ENCODE measurements at regions not wholly inside any gene's neighbourhood (a gene's known extent, or its start where the extent isn't known, plus 50 kb on each side); places are given as distances from the start of the nearest gene placed in this dataset.
"Not testable (repeated sequence)": the region's sequence is repeated elsewhere in the genome, so short reads cannot be mapped to it uniquely, and the experiment has no call there.

DNA sequence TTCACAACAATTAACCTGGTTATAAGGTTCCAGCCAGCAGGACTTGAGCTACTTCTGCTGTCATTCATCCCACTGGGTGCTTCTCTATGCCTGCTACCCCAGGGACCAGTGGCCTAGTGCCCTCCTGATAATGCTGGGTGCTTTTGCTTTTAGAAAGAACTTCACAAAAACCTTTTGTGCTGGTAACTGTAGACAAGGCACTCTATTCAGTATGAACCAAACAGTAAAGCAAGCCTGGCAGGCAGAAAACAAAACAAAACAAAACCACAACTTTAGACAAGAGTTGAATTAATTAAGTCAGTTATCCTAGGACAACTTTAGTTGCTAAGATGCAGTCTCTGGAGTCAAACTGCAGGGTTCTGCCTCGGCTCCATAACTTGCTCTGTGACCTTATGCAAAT is 61.9 kb upstream of the ADGRL2 start:
- DNase-seq = no peak

DNA sequence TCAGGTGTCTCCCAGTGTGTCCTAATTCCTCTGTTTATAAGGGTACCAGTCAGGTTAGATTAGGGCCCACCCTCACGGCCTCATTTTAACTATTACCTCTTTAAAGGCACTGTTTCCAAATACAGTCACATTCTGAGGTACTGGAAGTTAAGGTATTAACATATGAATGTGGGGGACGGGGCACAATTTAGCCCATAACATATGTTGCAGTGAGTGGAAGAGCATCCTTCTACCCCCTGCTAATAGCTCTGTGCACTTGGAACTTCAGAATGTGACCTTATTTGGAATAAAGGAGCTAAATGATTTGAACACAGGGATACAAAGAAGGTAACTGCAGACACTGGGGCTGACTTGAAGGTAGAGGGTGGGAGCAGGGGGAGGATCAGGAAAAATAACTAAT is 67.3 kb upstream of the ADGRL2 start:
- no peak for DNase-seq

DNA sequence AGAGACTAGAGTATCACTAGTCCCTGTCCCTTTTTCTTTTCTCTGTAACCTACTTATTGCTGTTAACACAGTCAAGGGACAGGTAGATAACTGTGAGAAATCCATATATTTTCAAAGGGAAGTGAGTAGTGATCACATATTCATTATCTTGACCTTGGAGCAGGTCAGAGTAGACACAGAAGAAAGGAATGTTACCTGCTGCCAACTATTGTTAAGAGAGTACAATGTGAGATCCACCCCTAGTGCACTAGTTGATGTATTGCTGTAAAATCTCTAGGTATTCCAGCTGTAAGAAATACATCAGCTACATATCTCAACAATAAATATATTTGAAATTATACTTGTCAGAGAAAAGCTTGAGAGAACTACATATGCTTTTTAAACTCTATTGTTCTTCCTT is 68.7 kb upstream of the ADGRL2 start:
- DNase-seq = no peak

DNA sequence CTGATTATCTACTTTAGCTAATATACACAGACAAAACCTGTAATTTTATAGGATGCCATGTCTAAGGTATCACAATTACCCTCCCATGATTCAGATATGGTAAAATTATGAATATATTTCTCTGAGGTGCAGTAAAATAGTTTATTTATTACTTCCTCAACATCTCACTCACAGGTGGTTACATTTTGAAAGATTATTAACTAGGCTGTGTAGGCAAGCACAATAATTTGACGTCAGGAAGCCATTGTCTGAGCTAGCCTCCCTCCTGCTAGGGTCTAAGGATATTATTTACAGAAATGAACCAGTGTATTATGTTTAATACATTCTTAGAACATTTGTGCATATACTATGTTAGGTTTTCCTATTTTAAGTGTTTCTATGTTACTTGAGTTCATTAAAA is 69.9 kb upstream of the ADGRL2 start:
- no peak for DNase-seq

DNA sequence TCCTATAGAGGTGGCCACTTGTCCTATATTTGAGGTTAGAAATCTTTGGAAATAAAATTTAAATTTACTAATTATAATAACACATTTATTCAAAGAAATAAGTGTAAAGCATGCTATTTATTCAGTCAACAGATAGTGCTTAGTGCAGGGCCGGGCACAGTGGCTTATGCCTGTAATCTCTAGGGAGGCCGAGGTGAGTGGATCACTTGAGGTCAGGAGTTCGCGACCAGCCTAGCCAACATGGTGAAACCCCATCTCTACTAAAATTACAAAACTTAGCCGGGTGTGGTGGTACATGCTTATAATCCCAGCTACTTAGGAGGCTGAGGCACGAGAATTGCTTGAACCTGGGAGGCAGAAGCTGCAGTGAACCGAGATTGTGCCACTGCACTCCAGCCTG is 70.4 kb upstream of the ADGRL2 start:
- DNase-seq = not testable (repeated sequence)

DNA sequence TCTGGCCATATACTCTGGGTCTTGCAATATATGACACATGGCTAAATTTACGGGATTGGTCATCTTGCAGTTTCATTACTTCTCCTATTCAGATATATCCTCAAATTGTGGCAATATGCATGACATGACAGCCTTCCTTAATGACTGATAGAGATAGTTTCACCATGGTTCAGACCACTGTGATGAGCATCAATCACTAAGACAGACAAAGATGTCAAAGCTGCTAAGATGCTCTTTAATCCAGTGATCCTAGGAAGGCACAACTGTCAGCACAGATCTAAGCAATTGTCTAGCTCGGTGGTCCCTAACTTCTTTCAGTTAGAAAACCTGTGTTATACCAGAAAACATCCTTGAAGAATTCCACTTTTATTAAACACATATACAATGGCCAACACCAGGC is 70.9 kb upstream of the ADGRL2 start:
- DNase-seq = no peak

DNA sequence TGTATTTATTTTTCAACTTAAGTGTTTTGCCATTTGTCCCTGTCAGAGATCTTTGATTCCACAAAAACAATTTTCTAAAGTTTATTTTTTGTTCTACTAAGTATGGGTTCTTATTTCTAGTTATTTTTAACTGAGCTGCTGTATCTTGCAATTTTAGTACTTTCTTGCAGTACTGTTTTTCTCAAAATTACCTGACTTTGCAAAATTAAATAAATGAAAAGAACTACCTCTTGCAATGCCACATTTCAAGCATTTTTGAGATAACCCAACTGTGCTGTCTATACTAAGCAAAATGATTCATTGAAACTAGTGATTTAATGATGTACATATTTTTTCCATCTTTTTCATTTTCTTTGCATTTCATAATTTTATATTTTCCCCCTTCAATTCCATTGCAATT is 71.5 kb upstream of the ADGRL2 start:
- no peak for DNase-seq

DNA sequence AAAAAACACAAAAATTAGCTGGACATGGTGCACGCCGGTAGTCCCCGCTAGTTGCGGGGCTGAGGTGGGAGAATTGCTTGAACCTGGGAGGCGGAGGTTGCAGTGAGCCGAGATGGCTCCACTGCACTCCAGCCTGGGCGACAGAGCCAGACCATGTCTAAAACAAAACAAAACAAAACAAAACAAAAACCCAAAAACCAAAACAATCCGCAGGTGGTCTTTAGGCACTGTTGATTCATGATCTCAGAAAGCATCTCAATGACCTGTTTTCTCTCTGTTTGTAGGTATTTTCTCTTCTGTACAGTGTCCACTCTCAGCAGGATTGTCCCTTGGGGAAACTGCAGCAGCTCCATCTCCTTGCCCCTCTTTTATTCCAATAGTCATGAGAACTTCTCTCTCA is 74.9 kb upstream of the ADGRL2 start:
- DNase-seq = no peak

DNA sequence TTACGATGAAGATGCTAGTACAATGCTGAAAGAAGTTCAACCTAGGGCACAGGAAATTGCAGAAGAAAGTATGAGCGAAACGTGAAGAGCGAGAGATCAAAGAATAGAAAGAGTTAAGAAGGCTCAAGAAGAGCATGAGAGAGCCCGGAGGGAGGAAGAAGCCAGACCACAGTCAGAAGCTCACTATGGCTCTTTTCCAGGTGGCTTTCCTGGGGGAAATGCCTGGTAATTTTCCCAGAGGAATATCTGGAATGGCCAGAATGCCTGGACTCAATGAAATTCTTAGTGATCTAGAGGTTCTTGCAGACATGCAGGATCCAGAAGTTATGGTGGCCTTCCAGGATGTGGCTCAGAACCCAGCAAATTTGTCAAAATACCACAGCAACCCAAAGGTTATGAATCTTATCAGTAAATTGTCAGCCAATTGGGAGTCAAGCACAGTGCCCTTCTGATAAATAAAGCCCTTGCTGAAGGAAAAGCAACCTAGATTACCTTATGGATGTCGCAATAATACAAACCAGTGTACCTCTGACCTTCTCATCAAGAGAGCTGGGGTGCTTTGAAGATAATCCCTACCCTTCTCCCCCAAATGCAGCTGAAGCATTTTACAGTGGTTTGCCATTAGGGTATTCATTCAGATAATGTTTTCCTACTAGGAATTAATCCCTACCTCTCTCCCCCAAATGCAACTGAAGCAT is 78.0 kb upstream of the ADGRL2 start:
- not testable (repeated sequence) for DNase-seq

DNA sequence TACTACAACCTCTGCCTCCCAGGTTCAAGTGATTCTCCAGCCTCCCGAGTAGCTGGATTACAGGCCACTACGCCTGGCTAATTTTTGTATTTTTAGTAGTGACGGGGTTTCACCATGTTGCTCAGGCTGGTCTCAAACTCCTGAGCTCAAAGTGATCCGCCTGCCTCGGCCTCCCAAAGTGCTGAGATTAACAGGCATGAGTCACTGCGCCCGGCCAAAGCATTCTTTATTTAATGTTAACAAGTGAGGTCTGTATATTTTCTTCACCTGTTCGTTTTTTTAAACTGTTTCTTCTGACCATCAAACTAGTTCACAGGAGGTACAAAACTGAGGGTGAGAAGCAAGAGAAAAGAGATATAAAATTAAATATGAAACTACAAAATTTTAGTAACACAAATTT is 80.5 kb upstream of the ADGRL2 start:
- not testable (repeated sequence) for DNase-seq

DNA sequence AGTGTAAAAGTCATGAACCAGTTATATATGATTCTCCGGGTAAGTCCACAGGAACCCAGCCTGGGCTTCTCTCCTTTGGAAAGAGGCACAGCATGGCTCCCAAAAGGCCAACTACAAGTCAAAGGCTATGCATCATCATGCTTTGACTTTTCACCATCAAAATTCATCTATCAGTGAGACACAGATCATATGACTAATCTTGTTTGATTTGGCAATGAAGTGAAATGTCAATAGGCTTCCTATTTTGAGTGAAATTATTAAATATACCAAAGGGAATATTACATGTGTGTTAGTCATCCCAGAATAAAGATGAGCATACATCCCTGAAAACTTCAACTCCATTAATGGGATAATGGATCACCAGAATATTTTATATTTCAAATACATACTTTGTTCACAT is 83.5 kb upstream of the ADGRL2 start:
- no peak for DNase-seq

DNA sequence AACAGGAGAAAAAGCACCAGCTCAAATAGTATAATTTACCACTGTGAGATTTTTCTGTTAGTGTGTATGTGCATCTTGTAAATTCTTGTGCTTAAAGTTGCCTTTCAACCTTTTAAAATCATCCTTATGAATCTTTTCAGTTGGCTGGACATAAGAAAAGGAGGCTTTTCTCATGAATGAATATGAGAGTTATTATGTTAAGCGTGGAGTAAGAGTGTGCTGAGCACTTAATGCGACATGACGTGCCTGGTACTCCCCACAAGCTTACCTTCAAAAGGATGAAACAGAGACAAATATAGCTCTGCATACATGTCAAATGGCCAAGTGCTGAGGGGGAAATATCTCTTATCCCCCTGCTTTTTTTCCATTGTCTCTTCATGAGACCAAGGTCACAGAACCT is 85.3 kb upstream of the ADGRL2 start:
- DNase-seq = no peak

DNA sequence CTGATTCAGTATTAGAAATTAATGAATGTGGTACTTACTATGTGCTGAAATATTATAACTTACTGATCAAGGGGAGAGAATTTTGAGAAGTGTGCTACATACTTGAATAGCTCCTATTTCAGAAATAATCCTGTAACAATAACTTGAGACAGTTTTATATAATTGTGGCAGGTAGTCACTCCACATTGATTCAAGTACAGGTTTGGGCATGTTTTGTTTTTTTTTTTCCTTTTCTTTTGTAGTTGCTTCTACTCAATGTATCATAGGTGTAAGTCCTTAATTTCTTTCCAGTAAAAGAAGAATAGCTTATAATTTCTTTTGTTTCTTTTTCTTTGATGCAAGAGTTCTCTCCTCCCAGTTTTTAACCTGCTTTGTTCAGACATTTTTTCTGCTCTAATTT is 86.1 kb upstream of the ADGRL2 start:
- DNase-seq = no peak

DNA sequence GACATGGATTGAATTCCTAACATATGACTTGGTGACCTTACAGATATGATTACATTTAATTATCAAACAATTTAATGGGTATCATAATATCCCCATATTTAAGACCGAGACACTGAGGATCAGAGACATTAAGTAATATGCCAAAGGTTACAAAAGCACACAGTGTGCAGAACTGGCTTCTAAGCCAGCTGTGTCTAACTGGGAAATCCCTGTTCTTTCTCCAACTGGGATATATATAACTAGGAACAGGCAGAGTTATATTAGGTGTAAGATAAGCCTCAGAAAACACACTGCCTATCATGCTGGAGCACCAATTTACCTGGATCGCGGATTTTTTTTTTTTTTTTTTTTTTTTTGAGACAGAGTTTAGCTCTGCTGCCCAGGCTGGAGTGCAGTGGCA is 88.3 kb upstream of the ADGRL2 start:
- DNase-seq = no peak

DNA sequence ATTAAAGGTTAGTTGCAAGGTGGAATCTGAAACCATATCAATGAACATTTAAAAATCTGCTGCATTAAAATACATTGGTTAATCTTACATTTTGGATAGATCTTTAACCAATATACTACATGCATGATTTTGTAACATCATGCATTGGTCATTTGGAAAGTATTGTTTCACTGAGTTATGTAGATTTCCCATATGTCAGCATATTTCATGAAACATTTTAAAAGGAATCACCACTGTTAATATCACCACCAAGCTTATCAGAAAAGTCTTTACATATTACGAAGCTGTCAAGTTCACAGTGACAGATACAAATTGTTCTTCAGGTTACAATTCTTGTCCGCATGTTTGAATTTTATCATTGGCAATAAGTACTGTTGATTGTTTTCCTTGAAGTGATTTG is 89.9 kb upstream of the ADGRL2 start:
- DNase-seq = no peak

DNA sequence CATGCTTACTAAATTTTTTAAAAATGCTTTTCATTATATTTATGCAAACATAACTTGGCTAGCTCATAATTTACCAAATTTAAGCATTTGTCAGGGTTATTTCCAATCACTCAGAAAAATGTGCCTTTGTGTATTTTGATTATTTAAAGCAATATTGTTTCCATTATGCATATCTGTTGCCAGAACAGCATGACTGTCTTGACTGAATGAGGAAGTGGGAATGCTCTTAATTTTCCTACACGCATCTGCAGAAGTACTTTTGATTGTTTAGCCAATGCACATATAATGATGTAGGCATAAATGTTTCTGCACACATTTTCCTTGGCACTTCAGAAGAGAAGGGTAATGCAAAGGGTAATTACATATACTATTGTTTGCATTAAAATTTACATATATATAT is 92.5 kb upstream of the ADGRL2 start:
- no peak for DNase-seq

DNA sequence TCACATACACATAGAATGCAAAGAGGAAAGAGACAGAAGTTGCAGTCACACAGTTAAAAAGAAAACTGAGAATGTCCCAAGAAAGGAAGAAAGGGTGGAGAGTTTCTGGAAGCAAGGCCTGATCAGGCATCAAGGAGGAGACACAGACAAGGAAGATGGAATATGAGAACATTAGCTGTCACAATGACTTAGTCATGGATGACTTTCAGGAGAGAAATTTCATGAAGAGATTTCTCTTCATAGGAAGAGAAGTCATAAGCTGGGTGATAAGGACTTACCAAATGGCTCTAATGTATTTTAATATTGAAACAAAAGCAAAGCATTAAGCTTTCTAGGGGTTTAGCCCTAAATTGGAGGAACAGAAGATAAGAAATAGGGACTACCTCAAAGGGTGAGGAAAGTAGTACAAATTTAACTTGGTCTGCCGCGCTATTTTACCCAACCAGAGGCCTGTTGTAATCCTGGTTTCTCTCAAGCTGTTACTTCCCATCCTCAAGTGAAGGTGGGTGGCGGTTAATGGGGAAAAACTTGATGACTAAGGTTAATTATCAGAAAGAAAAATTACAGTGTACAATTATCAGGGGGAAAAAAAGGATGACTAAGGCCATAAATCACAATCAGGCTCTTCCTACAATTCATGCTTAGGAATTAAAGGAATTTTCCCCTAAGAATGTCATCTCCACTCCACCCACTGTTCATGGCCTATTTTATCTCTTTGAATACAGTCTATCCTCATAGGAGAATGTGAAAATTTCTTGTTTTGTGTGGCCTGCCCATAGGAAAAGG is 93.9 kb upstream of the ADGRL2 start:
- DNase-seq = no peak

DNA sequence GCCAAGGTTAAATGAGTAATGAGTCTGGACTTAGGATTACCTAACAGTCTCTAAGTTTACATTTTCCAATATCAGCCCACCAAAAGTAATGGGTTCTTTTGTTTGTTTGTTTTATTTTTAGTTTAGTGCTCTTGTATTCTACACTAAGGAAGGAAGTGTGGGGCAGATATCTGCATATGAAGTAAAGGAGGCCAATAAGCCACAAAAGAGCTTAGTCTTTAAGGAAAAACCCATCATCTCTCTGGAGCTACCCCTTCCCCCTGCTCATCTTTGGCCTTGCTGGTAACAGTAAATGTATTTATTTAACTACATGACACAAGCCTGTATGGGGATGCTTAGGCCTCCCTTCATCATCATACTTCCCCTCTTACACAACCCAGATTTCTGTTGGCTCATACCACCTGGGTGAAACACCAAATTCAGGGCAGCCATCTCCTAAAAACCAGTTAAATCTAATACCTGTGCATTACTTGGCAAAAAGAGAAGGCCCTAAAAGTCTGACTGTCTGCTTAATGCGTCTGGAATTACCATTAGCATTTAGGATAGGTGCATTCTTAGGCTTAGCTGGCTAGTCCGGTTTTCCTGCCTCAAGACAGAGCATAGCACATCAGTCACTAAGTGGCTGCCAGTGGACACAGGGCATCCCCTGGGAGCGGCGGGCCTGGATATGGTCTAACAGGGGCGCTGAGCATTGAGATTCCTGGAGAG is 96.8 kb upstream of the ADGRL2 start:
- no peak for DNase-seq

DNA sequence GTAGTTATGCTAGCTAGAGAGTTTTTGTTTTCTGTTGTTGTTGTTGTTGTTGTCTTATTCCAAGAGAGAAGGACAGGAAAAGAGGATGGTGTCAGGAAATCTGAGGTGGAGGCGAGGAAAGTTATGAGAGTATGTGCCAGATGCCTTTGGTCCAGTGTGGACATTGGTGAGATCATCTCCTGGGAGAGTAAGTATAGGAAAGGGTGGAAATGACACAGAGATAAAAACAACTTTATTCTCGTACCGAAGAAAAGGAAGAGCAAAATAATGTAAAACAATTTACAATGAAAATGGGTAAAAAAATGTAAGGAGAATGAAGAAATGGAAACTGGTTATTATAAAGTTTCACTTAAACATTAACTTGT is 97.4 kb upstream of the ADGRL2 start:
- DNase-seq = no peak

DNA sequence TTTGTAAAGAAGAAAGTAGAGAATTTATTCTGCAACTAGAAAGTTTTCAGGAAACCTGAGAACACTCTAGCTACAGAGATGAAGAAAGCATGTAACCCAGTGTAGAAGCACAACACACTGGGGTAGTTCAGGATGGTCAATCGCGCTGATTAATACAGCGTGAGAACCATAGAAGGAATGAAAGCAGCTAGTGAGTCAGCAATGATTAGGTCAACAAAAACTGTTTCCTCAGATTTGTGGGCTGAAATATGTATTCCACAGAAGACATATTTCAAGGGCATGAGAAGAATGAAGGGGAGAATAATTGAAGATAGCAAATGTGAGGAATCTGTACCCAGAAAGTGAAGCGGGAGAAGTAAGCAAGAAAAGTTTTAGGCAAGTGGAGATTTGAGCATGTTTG is 97.8 kb upstream of the ADGRL2 start:
- no peak for DNase-seq

DNA sequence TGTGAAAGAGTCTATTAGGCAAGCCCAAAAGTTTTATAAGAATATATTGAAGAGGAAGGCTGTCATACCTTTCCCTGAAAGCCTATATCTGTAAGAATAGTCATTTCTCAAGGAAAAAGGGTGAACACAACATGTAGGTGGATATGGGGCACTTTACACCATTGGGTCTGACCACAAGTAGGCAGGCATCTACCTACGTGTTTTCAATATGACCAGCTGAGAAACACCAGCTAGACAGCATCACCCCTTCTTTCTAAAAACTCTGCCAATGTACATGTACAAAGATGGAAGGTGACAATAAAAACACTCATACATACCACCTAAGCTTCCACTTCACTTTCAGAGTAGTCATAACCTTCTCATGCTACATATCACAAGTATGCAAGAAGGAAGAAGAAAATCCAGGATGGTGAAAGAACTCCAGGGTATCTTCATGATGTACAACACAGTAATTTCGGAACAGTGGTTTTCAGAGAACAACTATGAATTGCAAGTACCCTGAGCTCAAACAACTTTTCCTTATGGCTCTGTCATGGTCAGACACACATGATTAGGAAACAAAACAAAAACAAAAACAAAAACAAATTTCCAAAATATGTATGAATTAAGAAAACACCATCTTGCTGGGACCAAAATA is 98.5 kb upstream of the ADGRL2 start:
- no peak for DNase-seq

DNA sequence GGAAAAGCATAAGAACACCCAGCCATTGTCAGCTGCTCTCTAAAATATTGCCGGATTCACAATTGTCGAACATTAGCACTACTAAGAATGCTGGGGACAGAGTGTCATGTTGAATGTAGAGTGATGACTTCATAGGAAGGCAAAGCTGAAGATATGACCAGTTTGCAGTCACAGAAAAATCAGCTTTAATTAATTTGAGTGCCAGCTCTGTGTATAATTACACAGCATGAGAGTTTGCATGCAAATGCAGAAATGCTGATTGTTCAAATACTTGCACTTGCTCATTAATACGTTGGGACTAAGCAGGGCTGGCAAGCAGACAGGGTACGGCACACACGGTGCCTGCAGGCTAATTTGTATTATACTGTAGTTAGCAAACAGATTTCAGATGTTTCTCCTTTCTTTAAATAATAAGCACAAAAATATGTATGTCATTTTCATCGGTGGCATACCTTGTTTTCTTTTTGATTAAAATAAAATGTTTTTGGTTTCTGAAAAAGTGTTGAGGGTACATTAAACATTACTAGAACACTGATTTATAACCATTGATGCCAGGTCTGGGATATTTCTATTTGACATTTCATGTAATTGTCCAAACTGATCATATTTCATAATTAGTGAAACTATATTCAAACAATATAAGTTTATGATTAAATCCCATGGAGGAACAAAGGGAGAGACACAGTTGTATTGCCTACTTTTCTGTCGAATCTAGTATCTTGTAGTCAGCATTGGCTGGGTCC is 99.8 kb upstream of the ADGRL2 start:
- no peak for DNase-seq

DNA sequence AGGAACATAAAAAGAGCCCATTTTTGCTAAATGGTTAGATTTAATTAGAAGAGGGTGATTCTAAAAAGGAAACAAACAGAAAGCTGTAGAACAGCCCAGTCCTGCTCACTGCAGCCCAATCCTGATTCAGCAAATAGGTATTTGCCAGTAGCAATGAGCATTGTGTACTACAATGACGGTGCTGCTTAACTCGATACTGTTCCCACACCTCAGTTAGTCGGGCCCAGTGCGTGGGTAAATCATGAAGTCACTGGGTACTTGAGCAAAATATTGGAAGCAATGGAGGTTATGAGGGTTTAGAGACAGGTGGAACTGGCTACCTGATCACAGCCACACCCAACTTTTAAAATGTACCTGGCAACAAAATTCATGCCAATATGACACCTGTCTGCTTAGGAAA is 101.5 kb upstream of the ADGRL2 start:
- DNase-seq = no peak
